GM10266 (cell line): ENCODE measurements at regions not wholly inside any gene's neighbourhood (a gene's known extent, or its start where the extent isn't known, plus 50 kb on each side); places are given as distances from the start of the nearest gene placed in this dataset.

ENCODE experiments used
- DNase-seq: peaks from one replicate; pipeline ENCODE4 v3.0.0; 2012; ENCODE audit errors: extremely low spot score
- TF ChIP-seq, protein P1 (sequence below): IDR thresholded peaks from 2 replicates; pipeline ENCODE4 v1.5.1; 2012; ENCODE audit warnings: mild to moderate bottlenecking, low read depth; ENCODE audit not compliant: control insufficient read depth, insufficient read depth; ENCODE audit errors: missing control alignments

DNA sequence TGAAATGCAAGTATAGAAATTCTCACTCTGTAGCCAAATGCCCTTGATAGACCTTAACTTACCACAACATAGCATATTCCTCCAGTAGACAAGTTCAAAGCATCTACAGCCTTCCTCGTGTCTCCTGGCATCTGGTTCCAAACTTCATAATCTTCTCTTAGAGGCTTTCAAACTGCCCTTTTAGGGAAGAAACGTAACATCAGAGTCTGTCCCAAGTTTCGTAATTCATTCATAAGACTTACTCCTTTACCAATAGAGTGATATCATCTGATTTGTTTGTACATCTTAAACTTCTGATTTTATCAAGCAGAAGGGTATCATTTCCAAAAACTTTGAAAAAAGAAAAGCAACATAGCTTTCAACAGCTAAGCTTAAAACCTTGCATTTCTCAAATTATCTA lies 137.4 kb downstream of the SPRY2 start:
- TF ChIP-seq, protein P1, sequence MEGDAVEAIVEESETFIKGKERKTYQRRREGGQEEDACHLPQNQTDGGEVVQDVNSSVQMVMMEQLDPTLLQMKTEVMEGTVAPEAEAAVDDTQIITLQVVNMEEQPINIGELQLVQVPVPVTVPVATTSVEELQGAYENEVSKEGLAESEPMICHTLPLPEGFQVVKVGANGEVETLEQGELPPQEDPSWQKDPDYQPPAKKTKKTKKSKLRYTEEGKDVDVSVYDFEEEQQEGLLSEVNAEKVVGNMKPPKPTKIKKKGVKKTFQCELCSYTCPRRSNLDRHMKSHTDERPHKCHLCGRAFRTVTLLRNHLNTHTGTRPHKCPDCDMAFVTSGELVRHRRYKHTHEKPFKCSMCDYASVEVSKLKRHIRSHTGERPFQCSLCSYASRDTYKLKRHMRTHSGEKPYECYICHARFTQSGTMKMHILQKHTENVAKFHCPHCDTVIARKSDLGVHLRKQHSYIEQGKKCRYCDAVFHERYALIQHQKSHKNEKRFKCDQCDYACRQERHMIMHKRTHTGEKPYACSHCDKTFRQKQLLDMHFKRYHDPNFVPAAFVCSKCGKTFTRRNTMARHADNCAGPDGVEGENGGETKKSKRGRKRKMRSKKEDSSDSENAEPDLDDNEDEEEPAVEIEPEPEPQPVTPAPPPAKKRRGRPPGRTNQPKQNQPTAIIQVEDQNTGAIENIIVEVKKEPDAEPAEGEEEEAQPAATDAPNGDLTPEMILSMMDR: no peak
- no peak for DNase-seq

DNA sequence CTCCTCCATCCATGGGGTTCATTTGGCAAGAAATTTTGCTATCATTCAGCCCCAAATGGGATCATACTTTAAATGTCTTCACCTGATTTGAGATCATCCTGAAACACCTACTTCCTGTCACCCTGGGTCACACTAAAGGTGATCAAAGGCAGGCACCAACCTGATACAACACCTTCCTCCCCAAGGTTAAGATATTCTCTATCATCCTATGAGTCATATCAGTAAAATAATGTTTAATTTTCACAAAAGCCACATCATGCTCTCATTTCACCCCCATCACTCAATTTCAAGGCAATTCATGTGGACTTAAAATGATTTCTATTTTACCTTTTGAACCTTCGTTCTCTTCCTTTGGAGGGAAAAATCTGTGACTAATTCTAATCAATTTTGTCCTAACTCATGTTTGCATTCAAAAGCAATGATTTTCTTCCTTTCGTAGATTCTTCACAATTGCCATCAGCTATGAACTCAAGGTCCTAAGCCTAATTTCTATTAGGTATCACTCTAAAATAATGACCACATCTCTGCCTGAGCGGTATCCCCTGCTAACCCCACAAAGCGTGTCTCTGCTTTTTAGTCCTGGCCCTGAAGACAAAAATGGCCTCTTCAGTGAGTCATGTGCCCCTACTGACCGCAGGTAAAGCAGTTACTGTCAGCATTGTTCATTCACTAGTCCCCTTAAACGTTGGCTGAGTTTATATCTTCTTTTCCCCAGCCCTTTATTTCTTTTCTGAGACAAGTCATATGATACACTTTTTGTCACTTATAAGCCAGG lies 139.0 kb downstream of the SPRY2 start:
- DNase-seq: no peak
- TF ChIP-seq, protein P1: no peak

DNA sequence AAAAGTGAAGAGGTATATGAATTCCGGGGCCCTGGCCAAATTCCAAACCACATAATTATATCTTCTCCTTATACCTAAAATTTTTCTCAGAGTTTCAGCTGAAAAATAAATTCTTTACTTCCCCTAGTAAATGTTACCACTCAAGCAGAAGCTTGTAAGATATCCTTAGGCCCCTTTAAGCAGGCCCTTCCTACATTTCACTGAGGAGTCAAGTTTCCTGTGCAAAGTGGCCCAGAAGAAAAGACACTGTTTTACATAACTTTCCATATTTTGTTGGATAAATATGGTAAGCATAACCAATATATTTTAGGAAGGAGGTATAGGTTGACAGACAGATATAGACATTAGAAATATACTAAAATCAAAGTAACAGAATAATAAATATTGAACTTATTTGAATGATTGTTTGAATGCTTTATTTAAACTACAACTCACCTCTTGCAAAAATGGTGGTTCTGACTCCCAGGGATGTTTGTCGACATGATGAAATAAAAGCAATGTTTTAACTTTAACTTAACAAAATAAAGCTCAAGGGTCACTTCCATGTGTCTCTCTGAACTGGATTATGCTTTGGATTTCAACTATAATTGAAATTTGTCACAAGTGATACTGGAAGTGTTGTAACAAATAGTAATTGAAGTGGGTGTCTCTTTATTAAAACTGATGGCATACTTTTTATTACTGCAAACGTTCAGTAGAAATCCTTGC lies 141.2 kb downstream of the SPRY2 start:
- no peak for DNase-seq
- TF ChIP-seq, protein P1: no peak

DNA sequence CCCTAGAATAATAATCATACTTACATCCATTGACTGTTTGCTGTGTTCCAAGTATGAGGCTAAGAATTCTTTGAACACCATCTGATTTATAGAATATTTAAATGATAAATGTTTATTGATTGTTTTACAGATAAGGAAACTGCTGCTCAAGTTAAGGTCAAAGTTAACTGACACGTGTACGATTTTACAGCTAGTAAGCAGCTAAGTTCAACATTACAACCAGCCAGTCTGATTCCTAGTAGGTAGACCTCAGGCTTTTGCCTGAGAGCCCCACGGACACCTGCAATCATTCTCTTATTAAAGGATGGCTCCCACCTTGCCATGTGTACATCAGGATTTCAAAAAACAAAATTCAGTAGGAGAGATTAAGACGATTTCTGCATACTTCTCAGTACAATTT lies 141.9 kb downstream of the SPRY2 start:
- DNase-seq: no peak
- TF ChIP-seq, protein P1: no peak

DNA sequence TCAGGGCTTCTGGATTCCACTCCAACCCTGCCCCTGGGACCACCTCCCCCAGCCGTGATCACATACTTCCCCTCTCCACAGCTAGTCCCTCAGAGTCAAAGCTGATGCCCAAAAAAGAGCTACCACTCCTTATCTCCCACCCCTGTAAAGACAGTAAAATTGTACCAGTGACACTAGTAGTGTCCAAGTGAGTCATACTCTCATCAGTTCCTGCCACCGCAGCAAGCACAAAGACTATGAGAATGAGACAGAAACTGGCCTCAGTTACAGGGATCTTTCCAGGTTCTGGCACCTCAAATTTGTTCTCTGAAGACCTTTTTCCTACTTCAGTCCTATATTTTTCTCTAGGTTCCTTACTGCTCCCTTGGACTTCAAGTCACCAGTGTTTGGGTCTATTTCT lies 144.2 kb downstream of the SPRY2 start:
- TF ChIP-seq, protein P1: no peak
- no peak for DNase-seq

DNA sequence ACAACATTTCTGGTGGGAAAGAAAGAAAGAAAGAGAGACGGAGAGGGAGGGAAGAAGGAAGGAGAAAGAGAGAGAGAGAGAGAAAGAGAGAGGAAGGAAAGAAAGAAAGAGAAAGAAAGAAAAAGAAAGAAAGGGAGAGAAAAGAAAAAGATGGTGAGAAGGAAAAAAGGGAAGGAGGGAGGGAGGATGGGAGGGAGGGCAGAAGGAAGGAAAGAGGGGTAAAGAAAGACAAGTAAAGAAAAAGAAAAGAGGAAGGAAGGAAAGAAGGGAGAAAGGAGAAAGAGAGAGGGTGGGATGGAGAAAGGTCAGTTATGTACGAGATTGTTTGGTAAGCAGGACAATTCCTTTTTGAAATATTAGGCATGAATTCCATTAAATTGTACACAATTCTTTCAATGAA lies 145.3 kb downstream of the SPRY2 start:
- DNase-seq: no peak
- TF ChIP-seq, protein P1: no peak

DNA sequence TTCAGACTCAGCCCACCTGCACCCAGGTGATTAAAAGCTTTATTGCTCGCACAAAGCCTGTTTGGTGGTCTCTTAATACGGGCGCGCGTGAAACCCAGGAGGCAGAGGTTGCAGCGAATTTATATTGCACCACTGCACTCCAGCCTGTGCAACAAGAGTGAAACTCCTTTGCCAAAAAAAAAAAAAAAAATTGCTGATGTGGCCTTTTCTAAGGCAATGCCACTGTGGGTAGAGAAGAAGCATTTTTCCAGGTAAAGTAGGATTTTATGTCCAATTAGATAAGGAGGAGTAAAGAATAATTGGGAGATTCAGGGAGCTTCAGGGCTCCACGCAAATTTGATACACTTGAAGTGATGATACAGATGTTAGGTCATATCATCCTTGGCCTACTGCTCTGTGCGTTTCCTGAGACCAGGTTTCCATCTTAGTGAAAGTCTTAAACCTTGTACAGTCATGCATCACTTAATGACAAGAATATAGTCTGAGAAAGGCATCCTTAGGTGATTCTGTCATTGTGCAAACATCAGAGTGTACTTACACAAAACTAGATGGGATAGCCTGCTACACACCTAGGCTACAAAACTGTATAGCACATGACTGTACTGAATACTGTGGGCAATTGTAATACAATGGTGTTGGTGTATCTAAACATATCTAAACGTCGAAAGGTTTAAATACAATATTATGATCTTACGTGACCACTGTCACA lies 150.9 kb downstream of the SPRY2 start:
- TF ChIP-seq, protein P1: no peak

More for the DNA sequence above, 150.9 kb downstream of the SPRY2 start:
- DNase-seq: no peak
